ENCODE measurements at regions not wholly inside any gene's neighbourhood (a gene's known extent, or its start where the extent isn't known, plus 50 kb on each side); places are given as distances from the start of the nearest gene placed in this dataset.

DNA sequence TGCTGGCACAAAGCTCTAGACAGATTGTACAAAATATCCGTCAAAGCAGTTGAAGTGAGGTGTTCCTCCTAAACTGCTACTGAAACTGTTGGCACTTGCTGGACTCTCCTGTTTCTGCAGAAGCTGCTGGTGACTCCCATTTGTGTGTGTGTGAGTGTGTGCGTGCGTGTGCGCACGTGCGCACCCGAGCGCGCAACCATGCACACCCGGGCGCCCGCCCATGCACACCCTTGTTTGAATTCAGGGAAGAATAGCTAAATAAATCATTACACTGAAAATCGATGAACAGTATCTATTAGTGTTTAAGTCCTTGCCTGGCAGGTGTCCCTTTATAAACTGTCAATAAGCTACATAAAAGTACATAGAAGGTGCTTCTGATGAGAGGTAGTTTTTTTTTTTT is 156.4 kb upstream of the B3GALT2 start:
- no peak for DNase-seq

GRCh38 chr1:193340331-193340730 is 153.9 kb upstream of the B3GALT2 start:
- DNase-seq, result no peak

- no peak for DNase-seq
Observed at GRCh38 chr1:193339401-193339800, 153.0 kb upstream of the B3GALT2 start.

GRCh38 chr1:193338194-193338593 is 151.8 kb upstream of the B3GALT2 start:
- DNase-seq, result no peak

DNA sequence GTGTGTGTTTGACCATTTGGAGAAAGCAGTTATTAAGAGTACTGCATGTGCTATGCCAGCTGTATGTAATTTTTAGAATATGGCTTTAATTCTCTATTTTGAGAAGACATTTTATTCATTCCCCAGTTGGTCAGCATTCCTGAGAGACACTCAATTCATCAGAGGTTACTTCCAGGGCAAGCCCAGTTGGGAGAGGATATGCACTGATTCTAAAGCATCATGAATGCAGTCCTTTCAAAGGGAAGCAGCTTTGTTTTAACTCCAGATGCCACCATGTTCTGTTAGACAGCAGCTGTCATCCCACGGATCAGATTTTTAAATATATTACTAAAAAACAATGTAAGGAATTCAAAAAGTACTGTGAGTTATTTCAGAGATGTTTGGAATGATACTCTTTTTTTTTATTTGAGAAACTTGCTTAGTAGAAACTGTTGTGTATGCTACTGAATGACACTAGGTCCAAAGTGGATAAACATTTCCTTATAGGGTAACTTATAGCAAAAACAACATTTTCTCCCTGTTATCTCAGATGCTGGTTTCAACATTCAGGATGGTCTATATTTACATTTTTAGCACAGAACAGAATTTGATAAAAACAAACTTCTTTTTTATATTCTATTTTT is 149.5 kb upstream of the B3GALT2 start:
- no peak for DNase-seq

GRCh38 chr1:193333166-193333565 is 146.8 kb upstream of the B3GALT2 start:
- no peak for DNase-seq

- no peak for DNase-seq
Observed at GRCh38 chr1:193326296-193326695, 139.9 kb upstream of the B3GALT2 start.

- no peak for DNase-seq
Observed at GRCh38 chr1:193325771-193326170, 139.4 kb upstream of the B3GALT2 start.

DNA sequence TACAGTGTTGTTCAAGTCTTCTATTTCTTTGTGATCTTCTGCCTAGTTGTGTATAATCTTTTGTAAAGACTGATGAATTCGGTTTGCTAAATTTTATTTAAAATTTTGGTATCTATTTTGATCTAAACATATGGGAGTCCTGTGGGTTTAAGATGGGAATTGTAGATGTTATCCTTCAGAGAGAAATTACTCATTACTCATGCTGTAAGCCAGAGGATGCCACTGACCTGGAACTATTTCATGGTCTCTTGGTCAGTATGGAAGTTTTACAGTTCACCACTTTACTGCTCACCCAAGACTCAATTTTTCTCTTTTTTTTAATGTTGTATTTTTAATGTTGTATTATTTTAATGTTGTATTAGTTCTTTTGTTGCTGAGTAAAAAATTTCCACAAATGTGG is 138.6 kb upstream of the B3GALT2 start:
- no peak for DNase-seq

- DNase-seq, result no peak
Observed at GRCh38 chr1:193322211-193322610, 135.8 kb upstream of the B3GALT2 start.

DNA sequence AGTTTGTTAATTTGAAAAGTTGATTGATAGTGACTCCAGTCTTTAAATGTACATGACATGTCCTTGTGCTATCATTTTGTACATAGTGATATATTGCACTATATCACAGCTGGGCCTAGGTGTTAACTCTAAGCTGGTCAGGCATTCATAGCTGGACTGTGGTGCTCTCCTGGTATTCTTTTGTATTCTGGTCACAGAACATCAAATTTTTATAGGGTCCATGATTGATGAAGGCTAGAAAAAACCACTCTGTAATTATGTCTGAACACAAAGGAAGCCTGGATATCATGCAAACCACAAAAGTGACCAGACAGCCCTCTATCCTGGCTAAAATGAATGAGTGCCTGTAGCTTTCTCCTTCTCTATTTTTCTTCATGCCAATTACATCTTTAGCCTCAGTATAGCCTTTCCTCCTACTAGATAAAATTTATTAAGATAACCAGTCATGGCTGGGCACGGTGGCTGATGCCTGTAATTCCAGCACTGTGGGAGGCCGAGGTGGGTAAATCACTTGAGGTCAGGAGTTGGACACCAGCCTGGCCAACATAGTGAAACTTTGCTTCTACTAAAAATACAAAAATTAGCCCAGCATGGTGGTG is 134.9 kb upstream of the B3GALT2 start:
- DNase-seq, result no peak

DNA sequence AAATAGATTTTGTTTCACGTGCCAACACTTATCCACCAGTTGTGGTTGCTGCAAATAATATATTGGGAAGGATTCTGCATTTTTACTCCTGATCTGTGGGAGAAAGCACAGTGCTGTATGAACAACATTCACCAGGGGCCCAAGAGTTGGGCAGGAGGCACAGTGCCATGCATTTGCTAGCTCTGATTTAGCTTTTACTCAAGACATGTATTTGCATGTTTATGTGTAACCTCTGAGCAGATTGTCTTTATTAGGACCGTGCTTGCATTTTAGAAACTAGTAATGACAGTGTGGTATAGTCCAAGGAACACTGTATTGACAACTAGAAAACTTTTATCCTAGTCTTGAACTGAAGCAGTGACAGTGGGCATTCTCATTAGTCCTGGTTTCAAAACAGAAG is 133.9 kb upstream of the B3GALT2 start:
- no peak for DNase-seq

DNA sequence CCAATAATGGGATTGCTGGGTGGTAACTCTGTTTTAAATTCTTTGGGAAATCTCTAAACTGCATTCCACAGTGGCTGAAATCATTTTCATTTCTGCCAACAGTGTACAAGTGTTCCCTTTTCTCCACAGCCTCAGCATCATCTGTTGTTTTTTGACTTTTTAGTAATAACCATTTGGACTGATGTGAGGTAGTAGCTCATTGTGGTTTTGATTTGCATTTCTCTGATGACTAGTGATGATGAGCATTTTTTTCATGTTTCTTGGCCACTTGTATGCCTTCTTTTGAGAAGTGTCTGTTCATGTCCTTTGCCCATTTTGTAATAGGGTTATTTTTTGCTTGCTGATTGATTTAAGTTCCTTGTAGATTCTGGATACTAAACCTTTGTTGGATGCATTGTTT is 131.9 kb upstream of the B3GALT2 start:
- DNase-seq, result no peak

- DNase-seq, result no peak
Observed at GRCh38 chr1:193313354-193314140, 127.1 kb upstream of the B3GALT2 start.

DNA sequence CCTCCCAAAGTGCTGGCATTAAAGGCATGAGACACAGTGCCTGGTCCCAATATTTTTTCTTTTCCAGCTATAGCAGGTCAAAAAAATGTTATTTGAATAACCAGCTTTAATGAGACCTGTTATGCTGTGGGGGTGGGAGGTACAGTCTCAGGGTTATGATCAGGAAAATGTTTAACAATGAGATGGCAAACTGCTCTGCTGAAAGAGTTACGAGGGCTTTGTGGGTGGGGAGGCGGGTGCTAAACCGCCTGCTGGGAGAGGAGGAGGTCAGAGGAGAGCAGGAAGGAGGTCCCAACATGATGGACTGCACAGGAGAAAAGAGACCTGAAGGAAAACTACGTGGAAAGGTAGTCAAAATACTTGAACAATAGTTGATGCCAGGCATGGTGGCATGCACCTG is 126.0 kb upstream of the B3GALT2 start:
- DNase-seq, result no peak

DNA sequence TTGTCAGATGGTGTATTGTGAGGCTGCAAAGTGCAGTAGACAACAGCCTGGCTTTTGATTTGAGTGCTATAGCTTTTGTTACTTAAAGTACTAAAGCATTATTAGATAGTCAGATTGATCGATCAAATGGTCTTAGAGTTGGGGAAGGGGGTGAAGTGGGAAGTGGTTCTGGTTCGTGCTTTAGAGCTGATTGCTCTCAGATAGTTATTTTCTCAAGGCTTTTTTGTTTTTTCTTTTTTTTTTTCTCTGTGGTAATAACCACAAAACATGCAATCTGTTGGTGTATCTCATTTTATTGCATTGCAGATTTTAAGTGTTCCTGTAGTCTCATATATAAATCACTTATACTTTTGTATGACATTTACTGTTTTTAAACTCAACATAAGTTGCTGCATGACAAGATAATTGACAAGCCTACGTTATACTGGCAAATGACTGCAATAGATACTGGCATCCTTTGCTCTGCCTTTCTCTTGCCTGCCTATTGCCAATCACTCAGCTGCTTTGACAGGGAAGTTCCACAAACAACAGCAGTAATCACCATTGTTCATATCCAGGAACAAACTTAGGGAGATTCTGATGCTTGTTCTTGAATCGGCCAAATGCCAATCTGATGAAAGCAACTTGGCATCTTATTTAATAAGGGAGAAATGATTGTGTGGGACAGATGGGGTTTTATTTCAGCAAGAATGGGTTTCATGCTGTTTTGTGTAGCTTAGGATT is 125.0 kb upstream of the B3GALT2 start:
- DNase-seq, result no peak

GRCh38 chr1:193310564-193310963 is 124.2 kb upstream of the B3GALT2 start:
- no peak for DNase-seq

GRCh38 chr1:193309936-193310475 is 123.6 kb upstream of the B3GALT2 start:
- DNase-seq, result no peak

- no peak for DNase-seq
Observed at GRCh38 chr1:193308438-193308837, 122.0 kb upstream of the B3GALT2 start.

- DNase-seq, result no peak
Observed at GRCh38 chr1:193306430-193306829, 120.0 kb upstream of the B3GALT2 start.

Data from CD4-positive, alpha-beta T cell treated with Interleukin-15 for 1 hour (primary cell).